ENCODE measurements at regions not wholly inside any gene's neighbourhood (a gene's known extent, or its start where the extent isn't known, plus 50 kb on each side); places are given as distances from the start of the nearest gene placed in this dataset.

DNA sequence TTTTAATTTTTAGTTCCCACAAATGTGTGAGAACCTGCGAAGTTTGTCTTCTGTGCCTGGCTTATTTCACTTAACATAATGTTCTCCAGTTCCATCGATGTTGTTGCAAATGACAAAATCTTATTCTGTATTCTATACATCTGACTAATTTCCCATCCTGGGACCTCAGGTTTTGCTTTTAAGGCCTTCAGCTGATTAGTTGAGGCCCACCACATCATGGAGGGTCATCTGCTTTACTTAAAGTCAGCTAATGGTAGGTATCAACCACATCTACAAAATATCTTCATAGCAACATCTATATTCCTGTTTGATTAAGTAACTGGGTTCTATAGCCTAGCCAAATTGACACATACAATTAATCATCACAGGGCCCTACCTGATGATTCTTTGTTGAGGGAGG lies 534.0 kb downstream of the EFNB2 start:
- no peak overlapping the region for H2BK15ac ChIP-seq (ENCODE audit: low read length)
- H3K79me1 ChIP-seq (ENCODE audit: low read depth, low read length), result no peaks in the 10 kb centered on the region
- no peak overlapping the region for H3K23ac ChIP-seq (ENCODE audit: insufficient read length)
- DNase-seq (ENCODE audit: low read depth in 1 of 2, low spot score in 2 of 2) (no peak), FAIRE-seq (no peak)
- H4K5ac ChIP-seq (ENCODE audit: insufficient read length, low read depth, low read length), result no peak overlapping the region
- no peaks in the 10 kb centered on the region for H3K23me2 ChIP-seq (ENCODE audit: low read depth, low read length)
- no peaks in the 10 kb centered on the region for H3K27me3 ChIP-seq (replicated peaks in 1 of 4; ENCODE audit: control insufficient read depth in 3 of 4, extremely low read depth in 1 of 4, insufficient read depth in 3 of 4, low read length in 3 of 4)
- H3K27ac ChIP-seq (ENCODE audit: low read depth, low read length), result no peak overlapping the region
- CTCF ChIA-PET (ENCODE audit: partially characterized antibody), result no interaction called here
- H4K20me1 ChIP-seq (replicated peaks in 1 of 2; ENCODE audit: control insufficient read depth in 1 of 2, insufficient read depth in 2 of 2, low read length in 2 of 2), result no peaks in the 10 kb centered on the region
- no peak overlapping the region for H2AFZ ChIP-seq (ENCODE audit: low read length)
- no peak overlapping the region for H2BK12ac ChIP-seq (ENCODE audit: low read depth, low read length)
- no peak overlapping the region for H2BK20ac ChIP-seq (ENCODE audit: low read length)
- no peaks in the 10 kb centered on the region for H3K36me3 ChIP-seq (ENCODE audit: control insufficient read depth in 2 of 4, insufficient read depth in 4 of 4, low read length in 3 of 4)
- H3K4ac ChIP-seq (replicated peaks; ENCODE audit: insufficient read length, low read depth, low read length), result no peak overlapping the region
- no peak overlapping the region for H4K8ac ChIP-seq (ENCODE audit: extremely low read depth, insufficient read depth, low read length)
- no peak overlapping the region for H2BK120ac ChIP-seq (replicated peaks; ENCODE audit: low read depth, low read length)
- H2BK5ac ChIP-seq (ENCODE audit: low read depth, low read length), result no peak overlapping the region
- no peak overlapping the region for H2AK5ac ChIP-seq (ENCODE audit: low read depth, low read length)
- H3K79me2 ChIP-seq (ENCODE audit: control insufficient read depth in 1 of 2, insufficient read depth in 2 of 2, low read length in 2 of 2), result no peaks in the 10 kb centered on the region
- H3K9me3 ChIP-seq (ENCODE audit: insufficient read depth in 2 of 2, low read depth in 1 of 2, low read length in 1 of 2), result no peaks in the 10 kb centered on the region
- WGBS, 2 experiments (ENCODE audit: extremely low coverage in 1 of 2, insufficient coverage in 1 of 2, insufficient read length in 1 of 2, insufficient replicate concordance in 2 of 2, low coverage in 1 of 2, low lambda C conversion rate in 2 of 2, missing lambda C conversion rate in 1 of 2), result 49% methylated on average over 2 of the region's 2 CpGs; no CpG with 5 or more reads in 1 of the 2 experiments
- H3K4me1 ChIP-seq (replicated peaks in 1 of 4; ENCODE audit: control insufficient read depth in 3 of 4, insufficient read depth in 4 of 4, low read length in 3 of 4), result no peaks in the 10 kb centered on the region
- H3K4me2 ChIP-seq (ENCODE audit: insufficient read depth in 1 of 2, low read depth in 2 of 2, low read length in 2 of 2), result no peak overlapping the region
- POLR2A ChIA-PET (ENCODE audit: partially characterized antibody), result no interaction called here
- no peak overlapping the region for H3K4me3 ChIP-seq (ENCODE audit: extremely low read depth in 1 of 4, insufficient read depth in 2 of 4, low read depth in 3 of 4, low read length in 4 of 4)
- no peak overlapping the region for H3K9ac ChIP-seq (replicated peaks in 1 of 4; ENCODE audit: extremely low read depth in 1 of 4, low read depth in 3 of 4, low read length in 3 of 4)
- H3K14ac ChIP-seq (ENCODE audit: insufficient read length), result no peak overlapping the region
- H3K18ac ChIP-seq (ENCODE audit: extremely low read depth, low read length), result no peak overlapping the region
- no peak overlapping the region for H3K56ac ChIP-seq (replicated peaks; ENCODE audit: insufficient read length, low read depth, low read length)
- no peak overlapping the region for H4K91ac ChIP-seq (replicated peaks; ENCODE audit: insufficient read length, low read length)
- no peak for TF ChIP-seq HDAC6 (IDR thresholded peaks at IDR 0.05; ENCODE audit: low read depth, low read length)
- TF ChIP-seq CEBPB (IDR thresholded peaks at IDR 0.05; ENCODE audit: low read depth, low read length), result no peak
- TF ChIP-seq, protein P1, sequence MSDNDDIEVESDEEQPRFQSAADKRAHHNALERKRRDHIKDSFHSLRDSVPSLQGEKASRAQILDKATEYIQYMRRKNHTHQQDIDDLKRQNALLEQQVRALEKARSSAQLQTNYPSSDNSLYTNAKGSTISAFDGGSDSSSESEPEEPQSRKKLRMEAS (IDR thresholded peaks at IDR 0.05), result no peak
- TF ChIP-seq BACH1 (IDR thresholded peaks at IDR 0.05; ENCODE audit: low read length), result no peak
- no peak for TF ChIP-seq HDAC2 (IDR thresholded peaks at IDR 0.05; ENCODE audit: borderline replicate concordance in 1 of 2, low read depth in 2 of 2, low read length in 2 of 2)
- TF ChIP-seq CREB1 (IDR thresholded peaks at IDR 0.05), result no peak
- TF ChIP-seq SUZ12 (IDR thresholded peaks at IDR 0.05; ENCODE audit: low read length), result no peak
- TF ChIP-seq KDM5A (IDR thresholded peaks at IDR 0.05; ENCODE audit: low read length), result no peak
- no peak for TF ChIP-seq RBBP5 (IDR thresholded peaks at IDR 0.05; ENCODE audit: borderline replicate concordance, low read depth, low read length)
- no peak for TF ChIP-seq POLR2A (IDR thresholded peaks at IDR 0.05; ENCODE audit: control extremely low read depth in 1 of 2, low read depth in 2 of 2, low read length in 2 of 2)
- TF ChIP-seq EZH2 (IDR thresholded peaks at IDR 0.05; ENCODE audit: low read depth, low read length, severe bottlenecking), result no peak
- no peak for TF ChIP-seq NANOG (IDR thresholded peaks at IDR 0.05; ENCODE audit: insufficient read depth, low read depth, low read length, poor library complexity, severe bottlenecking)
- TF ChIP-seq FOSL1 (IDR thresholded peaks at IDR 0.05; ENCODE audit: insufficient read depth, low read depth, low read length), result no peak
- no peak for TF ChIP-seq SP1 (IDR thresholded peaks at IDR 0.05; ENCODE audit: low read depth, low read length)
- no peak for TF ChIP-seq POU5F1 (IDR thresholded peaks at IDR 0.05; ENCODE audit: low read depth, low read length)
- no peak for TF ChIP-seq ZNF274 (IDR thresholded peaks at IDR 0.05; ENCODE audit: borderline replicate concordance, extremely low read depth, low read length)
- no peak for TF ChIP-seq SIRT6 (IDR thresholded peaks at IDR 0.05; ENCODE audit: low read length)
